Heart right ventricle (tissue), 16 donors: ENCODE measurements at regions not wholly inside any gene's neighbourhood (a gene's known extent, or its start where the extent isn't known, plus 50 kb on each side); places are given as distances from the start of the nearest gene placed in this dataset.

ENCODE experiments used
- ATAC-seq, 8 donors: fragments of 200-7000 bp; cut with Tn5 transposase; one replicate each; pipeline ENCODE4 v1.9.1; 2020; ENCODE audit warnings: mild to moderate bottlenecking in 8 of 8, moderate library complexity in 8 of 8, moderate number of reproducible peaks in 1 of 8
- DNase-seq, 2 donors: peaks; one replicate each; pipeline ENCODE4 v3.0.0-alpha.2; 2020
- H3K27ac ChIP-seq, 10 donors: fragments of 200-600 bp; sonication (generic) in 2 of 10; one replicate each; pipeline versions ENCODE4 v1.5.0 to v1.8.0; 2020 to 2022; ENCODE audit warnings: mild to moderate bottlenecking in 3 of 10
- H3K27me3 ChIP-seq, 7 donors: fragments of 200-600 bp; one replicate each; pipeline ENCODE4 v1.8.0; 2021 to 2022; ENCODE audit warnings: mild to moderate bottlenecking in 2 of 7
- H3K36me3 ChIP-seq, 9 donors: fragments of 200-600 bp; sonication (generic) in 1 of 9; one replicate each; pipeline versions ENCODE4 v1.5.0 to v1.8.0; 2020 to 2022; ENCODE audit warnings: mild to moderate bottlenecking in 2 of 9
- H3K4me1 ChIP-seq, 9 donors: fragments of 200-600 bp; sonication (generic) in 1 of 9; one replicate each; pipeline versions ENCODE4 v1.5.0 to v1.8.0; 2020 to 2022; ENCODE audit warnings: mild to moderate bottlenecking in 4 of 9
- H3K4me3 ChIP-seq, 10 donors: fragments of 200-600 bp; sonication (generic) in 2 of 10; one replicate each; pipeline versions ENCODE4 v1.5.0 to v1.8.0; 2020 to 2022; ENCODE audit warnings: mild to moderate bottlenecking in 7 of 10, moderate library complexity in 2 of 10
- H3K9me3 ChIP-seq, 11 donors: fragments of 200-600 bp in 10 of 11; sonication (generic) in 2 of 11; one replicate each; pipeline versions ENCODE4 v1.5.0 to v1.8.0; 2013 to 2022; ENCODE audit warnings: mild to moderate bottlenecking in 2 of 11, control low read depth in 1 of 11, moderate library complexity in 1 of 11
- WGBS, 2 donors: extraction: QIAGEN DNeasy Blood & Tissue Kit; methylation state at CpG; one replicate each; pipeline ENCODE4 v1.1.7; 2013; ENCODE audit warnings: inconsistent platforms in 1 of 2; 5-methylcytosine and 5-hydroxymethylcytosine counted together
- intact Hi-C, 10 donors: fragments of 100-400 bp; cut with DNase I; formaldehyde crosslinking; loops; one replicate each; pipeline versions ENCODE4 v1.11.1 to v1.14.2; 2022
- TF ChIP-seq, protein P1 (sequence below), 9 donors: fragments of 200-600 bp; sonication (generic) in 2 of 9; IDR thresholded peaks; one replicate each; pipeline versions ENCODE4 v1.5.0 to v1.8.0; 2021 to 2022; ENCODE audit warnings: antibody characterized with exemption in 9 of 9, mild to moderate bottlenecking in 5 of 9, moderate library complexity in 1 of 9
- donor health status: Arrhythmogenic right ventricular cardiomyopathy.
- donor health status: ischemic (EF 13 %, LVEDD 7.1; RV severe dilation, severe dysfunction).
- donor health status: healthy with polysubstance abuse.
- donor health status: DM: no; HTN: yes; CAD: no.
- donor health status: DM: no; HTN: no; CAD: no.
- donor health status: ischemic (EF 25% LVEDD 6.9; RV normal size, moderate dysfunction).
- donor health status: ischemic (EF 25% LVEDD 5.7; RV mildly dilated, moderate dysfunction).
- donor health status: healthy.
- donor health status: DM: yes; HTN: yes; CAD: no.
- donor health status: Ischemic cardiomyopathy.
- donor health status: ischemic (EF 35%, LVEDD 5.7; RV mildly dilated, moderate dysfunction).
- donor health status: nonischemic (EF 11% LVEDD 7.7; RV severe dilation, severe dysfunction).
- donor health status: DM: yes; HTN: yes; CAD: no.
- donor health status: PGD.
- donor health status: ischemic (EF 29% LVEDD 5.4; RV normal size, mild dysfunction).
- donor health status: nonischemic (EF 23%, LVEDD 6.1; RV moderate dilation, normal function).

DNA sequence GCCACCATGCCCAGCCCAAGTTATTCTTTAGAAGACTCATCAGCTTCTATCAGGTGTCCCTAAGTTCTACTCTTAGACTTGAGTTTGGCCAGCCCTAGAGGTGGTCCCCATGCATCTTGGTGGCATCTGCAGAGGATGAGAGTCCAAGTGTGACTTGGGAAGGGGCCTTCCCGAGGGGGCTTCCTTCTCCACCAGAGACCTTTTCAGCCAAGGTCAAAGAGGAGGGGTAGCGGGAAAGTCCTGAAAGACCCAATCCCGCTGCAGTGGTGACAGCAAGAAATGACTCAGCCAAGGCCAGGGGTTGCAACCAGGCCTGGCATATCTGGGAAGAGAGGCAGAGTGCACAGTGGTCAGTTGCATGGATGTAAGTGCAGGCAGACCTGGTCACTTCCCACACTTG is 61.7 kb upstream of the MGMT start:
- Histone ChIP-seq H3K27ac (no peak overlapping the region), H3K9me3 (no peaks in the 10 kb centered on the region), H3K27me3 (no peaks in the 10 kb centered on the region), H3K4me3 (no peak overlapping the region), H3K36me3 (no peaks in the 10 kb centered on the region), H3K4me1 (peaks cover 0 to 4% (median 0%) of the 10 kb centered on the region in 9 donors)
- TF ChIP-seq, protein P1, sequence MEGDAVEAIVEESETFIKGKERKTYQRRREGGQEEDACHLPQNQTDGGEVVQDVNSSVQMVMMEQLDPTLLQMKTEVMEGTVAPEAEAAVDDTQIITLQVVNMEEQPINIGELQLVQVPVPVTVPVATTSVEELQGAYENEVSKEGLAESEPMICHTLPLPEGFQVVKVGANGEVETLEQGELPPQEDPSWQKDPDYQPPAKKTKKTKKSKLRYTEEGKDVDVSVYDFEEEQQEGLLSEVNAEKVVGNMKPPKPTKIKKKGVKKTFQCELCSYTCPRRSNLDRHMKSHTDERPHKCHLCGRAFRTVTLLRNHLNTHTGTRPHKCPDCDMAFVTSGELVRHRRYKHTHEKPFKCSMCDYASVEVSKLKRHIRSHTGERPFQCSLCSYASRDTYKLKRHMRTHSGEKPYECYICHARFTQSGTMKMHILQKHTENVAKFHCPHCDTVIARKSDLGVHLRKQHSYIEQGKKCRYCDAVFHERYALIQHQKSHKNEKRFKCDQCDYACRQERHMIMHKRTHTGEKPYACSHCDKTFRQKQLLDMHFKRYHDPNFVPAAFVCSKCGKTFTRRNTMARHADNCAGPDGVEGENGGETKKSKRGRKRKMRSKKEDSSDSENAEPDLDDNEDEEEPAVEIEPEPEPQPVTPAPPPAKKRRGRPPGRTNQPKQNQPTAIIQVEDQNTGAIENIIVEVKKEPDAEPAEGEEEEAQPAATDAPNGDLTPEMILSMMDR (IDR thresholded peaks at IDR 0.05) = no peak
- DNase-seq (no peak), ATAC-seq (no peak)
- intact Hi-C loops = no loop called here
- WGBS, 2 donors = 96 to 97% methylated on average over 3 of the region's 3 CpGs

DNA sequence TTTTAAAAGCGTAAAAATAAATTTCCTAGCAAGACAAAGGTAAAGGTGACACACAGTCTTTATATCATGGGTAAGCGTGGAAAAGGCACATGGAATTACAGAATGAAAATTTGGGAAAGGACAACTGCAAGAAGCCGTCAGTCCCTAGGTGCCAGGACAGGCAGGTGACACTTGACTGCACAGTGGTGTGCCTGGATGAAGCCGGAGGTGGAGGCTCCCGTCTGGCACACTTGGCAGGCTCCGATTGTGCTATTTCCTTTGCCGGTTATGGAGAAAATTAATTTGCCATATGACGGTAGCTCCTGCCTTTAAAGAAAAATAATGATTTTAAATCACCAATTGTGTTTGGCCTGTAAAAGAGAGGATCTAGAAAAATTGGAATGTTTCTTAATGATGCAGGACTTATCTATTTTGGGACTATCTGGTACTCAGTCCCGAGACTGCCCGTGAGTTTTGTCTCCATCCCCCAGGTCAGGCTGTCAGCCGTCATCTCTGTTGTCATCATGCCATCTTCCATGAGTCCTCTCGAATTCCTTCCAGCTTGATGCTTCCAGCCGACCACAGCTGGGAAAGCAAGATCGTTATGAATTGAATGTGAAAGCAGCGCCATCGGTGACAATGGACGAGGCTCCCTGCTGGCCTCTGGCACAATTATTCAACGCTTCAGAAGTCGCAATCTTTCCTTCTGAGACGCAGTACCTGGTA is 56.2 kb upstream of the MGMT start:
- ATAC-seq = peak in 2 of 8 donors; percentile 38 to 62
- H3K36me3 ChIP-seq = no peaks in the 10 kb centered on the region
- DNase-seq = no peak
- H3K4me3 ChIP-seq = no peak overlapping the region
- intact Hi-C loops = loop anchor here in 2 of 10 donors (10.0 kb wide), 2 partner anchors 376 to 554 kb away; partner anchors contain the start of gene EBF3 (in 1 of the 2)
- peaks cover 0 to 36% (median 11%) of the 10 kb centered on the region in 9 donors for H3K4me1 ChIP-seq
- no peaks in the 10 kb centered on the region for H3K9me3 ChIP-seq
- H3K27me3 ChIP-seq = peaks cover 0 to 7% (median 0%) of the 10 kb centered on the region in 7 donors
- TF ChIP-seq, protein P1 (IDR thresholded peaks at IDR 0.05) = no peak
- H3K27ac ChIP-seq = peak overlapping the region in 2 of 10 donors; percentile 2 to 24
- 49 to 50% methylated on average over 20 of the region's 20 CpGs for WGBS, 2 donors

DNA sequence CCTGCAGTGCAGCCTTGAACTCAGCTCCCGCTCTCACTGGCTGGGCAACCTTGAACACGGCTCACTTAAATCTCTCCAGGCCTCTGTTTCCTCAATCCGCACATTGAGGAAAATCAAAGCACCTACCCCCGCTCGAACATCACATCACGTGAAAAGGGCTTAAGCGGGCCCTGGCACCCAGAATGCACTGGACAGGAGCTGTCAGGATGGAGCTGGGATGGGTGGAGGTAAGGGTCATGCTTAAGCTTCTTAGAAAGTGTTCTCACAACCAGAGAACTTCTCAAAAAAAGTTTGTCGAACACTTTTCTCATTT is 55.7 kb upstream of the MGMT start:
- Histone ChIP-seq H3K9me3 (no peaks in the 10 kb centered on the region), H3K36me3 (no peaks in the 10 kb centered on the region), H3K4me1 (peaks cover 0 to 36% (median 11%) of the 10 kb centered on the region in 9 donors), H3K4me3 (no peak overlapping the region), H3K27ac (peak overlapping the region in 2 of 10 donors; percentile 2 to 24), H3K27me3 (peaks cover 0 to 7% (median 4%) of the 10 kb centered on the region in 7 donors)
- TF ChIP-seq, protein P1 (IDR thresholded peaks at IDR 0.05) = no peak
- ATAC-seq = no peak
- 88 to 92% methylated on average over 8 of the region's 8 CpGs for WGBS, 2 donors
- intact Hi-C loops = loop anchor here in 2 of 10 donors (10.0 kb wide), 2 partner anchors 377 to 553 kb away; partner anchors contain the start of gene EBF3 (in 1 of the 2)
- no peak for DNase-seq

DNA sequence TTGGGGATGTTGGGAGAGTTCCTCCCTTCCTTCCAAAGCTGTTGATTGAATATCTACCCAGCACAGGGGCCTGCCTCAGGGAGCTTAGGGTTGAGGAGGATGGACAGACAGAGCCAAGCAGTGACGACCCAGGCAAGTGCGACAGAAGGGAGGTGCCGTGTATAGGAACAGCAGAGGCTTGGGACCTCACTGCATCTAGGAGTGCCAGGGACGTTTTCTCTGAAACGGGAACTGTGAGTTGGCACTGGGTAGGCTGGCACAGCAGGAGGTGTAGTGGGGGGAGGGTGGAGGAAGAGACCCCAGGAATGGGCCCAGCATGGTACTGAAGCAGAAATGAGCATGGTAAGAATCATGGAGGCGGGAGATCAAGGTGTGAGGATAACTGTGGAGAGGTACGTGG is 55.3 kb upstream of the MGMT start:
- DNase-seq = no peak
- Histone ChIP-seq H3K9me3 (no peaks in the 10 kb centered on the region), H3K4me3 (no peak overlapping the region), H3K27ac (no peak overlapping the region), H3K36me3 (no peaks in the 10 kb centered on the region), H3K27me3 (peaks cover 0 to 7% (median 4%) of the 10 kb centered on the region in 7 donors), H3K4me1 (peaks cover 0 to 37% (median 11%) of the 10 kb centered on the region in 9 donors)
- TF ChIP-seq, protein P1 (IDR thresholded peaks at IDR 0.05) = no peak
- 74 to 76% methylated on average over 7 of the region's 7 CpGs for WGBS, 2 donors
- ATAC-seq = no peak
- intact Hi-C loops = loop anchor here in 2 of 10 donors (10.0 kb wide), 2 partner anchors 377 to 553 kb away; partner anchors contain the start of gene EBF3 (in 1 of the 2)
